ENCODE measurements at regions not wholly inside any gene's neighbourhood (a gene's known extent, or its start where the extent isn't known, plus 50 kb on each side); places are given as distances from the start of the nearest gene placed in this dataset.
"Not testable (repeated sequence)": the region's sequence is repeated elsewhere in the genome, so short reads cannot be mapped to it uniquely, and the experiment has no call there.

- not testable (repeated sequence) for DNase-seq (ENCODE audit: low read depth in 4 of 4, low spot score in 2 of 4)
These were observed 58.9 kb upstream of the NBPF20 start for GRCh38 chr1:145484257-145484656.

GRCh38 chr1:145482214-145482860 is 56.9 kb upstream of the NBPF20 start:
- not testable (repeated sequence) for DNase-seq (ENCODE audit: low read depth in 4 of 4, low spot score in 2 of 4)

- peak in 1 of 4 donors; percentile 0 for DNase-seq (ENCODE audit: low read depth in 4 of 4, low spot score in 2 of 4)
These were observed 50.6 kb upstream of the NBPF20 start for GRCh38 chr1:145475962-145476361.

- DNase-seq (ENCODE audit: low read depth in 4 of 4, low spot score in 2 of 4), result peak in 1 of 4 donors; percentile 0
These were observed 50.0 kb upstream of the NBPF20 start for GRCh38 chr1:145475369-145475915.
